Tibial nerve (tissue), 4 donors: ENCODE measurements at regions not wholly inside any gene's neighbourhood (a gene's known extent, or its start where the extent isn't known, plus 50 kb on each side); places are given as distances from the start of the nearest gene placed in this dataset.

ENCODE experiments used
- DNase-seq, 2 donors: peaks; one replicate each; pipeline ENCODE4 v3.0.0-alpha.2; 2019; ENCODE audit warnings: low spot score in 2 of 2
- H3K27ac ChIP-seq, 4 donors: fragments of 200-600 bp; sonication (generic) in 3 of 4; one replicate each; pipeline ENCODE4 v1.5.1; 2017 to 2019; ENCODE audit warnings: mild to moderate bottlenecking in 1 of 4
- H3K27me3 ChIP-seq, 2 donors: fragments of 200-600 bp; sonication (generic) in 1 of 2; one replicate each; pipeline versions ENCODE4 v1.5.1 to v1.6.0; 2017 to 2019
- H3K36me3 ChIP-seq, 3 donors: fragments of 200-600 bp; sonication (generic); one replicate each; pipeline ENCODE4 v1.5.1; 2018 to 2019
- H3K4me1 ChIP-seq, 4 donors: fragments of 200-600 bp; sonication (generic) in 3 of 4; one replicate each; pipeline ENCODE4 v1.5.1; 2017 to 2019
- H3K4me3 ChIP-seq, 4 donors: fragments of 200-600 bp; sonication (generic) in 3 of 4; one replicate each; pipeline ENCODE4 v1.5.1; 2017 to 2019; ENCODE audit warnings: mild to moderate bottlenecking in 1 of 4, moderate library complexity in 1 of 4
- H3K9me3 ChIP-seq, 4 donors: fragments of 200-600 bp; sonication (generic) in 3 of 4; one replicate each; pipeline ENCODE4 v1.5.1; 2017 to 2019
- EP300 ChIP-seq, 2 donors: sonication (generic); formaldehyde crosslinking; IDR thresholded peaks; one replicate each; pipeline ENCODE4 v1.6.1; 2017; ENCODE audit warnings: antibody characterized with exemption in 2 of 2, mild to moderate bottlenecking in 1 of 2
- POLR2A ChIP-seq, 2 donors: fragments of 450-650 bp; IDR thresholded peaks; one replicate each; pipeline ENCODE4 v1.6.1; 2017; ENCODE audit warnings: antibody characterized with exemption in 2 of 2, mild to moderate bottlenecking in 2 of 2, moderate library complexity in 2 of 2
- WGBS, 2 donors: methylation state at CpG; one replicate each; pipeline ENCODE4 v1.1.5; 2018; 5-methylcytosine and 5-hydroxymethylcytosine counted together
- TF ChIP-seq, protein P1 (sequence below), 5 experiments: fragments of 200-600 bp in 3 of 5; fragments of 450-650 bp in 2 of 5; sonication (generic) in 3 of 5; IDR thresholded peaks; one replicate each; pipeline ENCODE4 v1.5.1; 2016 to 2019; ENCODE audit warnings: antibody characterized with exemption in 5 of 5, mild to moderate bottlenecking in 3 of 5, moderate library complexity in 2 of 5

DNA sequence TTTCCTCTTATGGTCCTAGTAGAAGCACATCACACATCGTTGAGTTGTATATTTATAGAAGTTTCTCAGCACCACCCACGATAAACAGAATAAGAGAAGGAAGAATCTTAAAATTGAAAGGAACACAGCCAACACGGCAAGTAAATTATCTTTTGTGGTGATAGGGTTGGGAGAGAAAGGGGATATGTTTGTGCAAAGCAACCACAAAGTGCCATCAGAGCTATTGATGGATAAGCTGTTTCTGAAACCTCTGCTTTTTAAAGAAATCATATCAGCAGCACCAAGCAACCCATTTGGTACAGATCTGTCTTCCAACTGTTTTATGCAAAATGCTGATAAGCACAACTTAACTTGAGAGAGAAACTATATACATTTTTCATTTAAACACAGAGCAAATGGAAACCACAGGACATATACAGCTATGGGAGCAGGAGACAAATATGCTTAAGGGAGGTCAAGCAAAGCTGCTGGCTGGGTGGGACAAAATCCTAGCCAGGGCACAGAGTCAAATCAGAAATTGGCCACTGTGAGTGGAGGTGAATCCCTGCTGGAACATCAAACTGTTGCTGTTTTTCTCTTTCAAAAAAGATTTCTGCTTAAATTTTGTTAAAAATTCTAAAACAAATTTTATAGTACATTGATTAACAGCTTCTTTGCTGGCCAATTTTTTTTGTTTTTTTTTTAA lies 194.0 kb upstream of the HHIP start:
- TF ChIP-seq EP300 (IDR thresholded peaks at IDR 0.05) (no peak), POLR2A (IDR thresholded peaks at IDR 0.05) (no peak)
- TF ChIP-seq, protein P1, sequence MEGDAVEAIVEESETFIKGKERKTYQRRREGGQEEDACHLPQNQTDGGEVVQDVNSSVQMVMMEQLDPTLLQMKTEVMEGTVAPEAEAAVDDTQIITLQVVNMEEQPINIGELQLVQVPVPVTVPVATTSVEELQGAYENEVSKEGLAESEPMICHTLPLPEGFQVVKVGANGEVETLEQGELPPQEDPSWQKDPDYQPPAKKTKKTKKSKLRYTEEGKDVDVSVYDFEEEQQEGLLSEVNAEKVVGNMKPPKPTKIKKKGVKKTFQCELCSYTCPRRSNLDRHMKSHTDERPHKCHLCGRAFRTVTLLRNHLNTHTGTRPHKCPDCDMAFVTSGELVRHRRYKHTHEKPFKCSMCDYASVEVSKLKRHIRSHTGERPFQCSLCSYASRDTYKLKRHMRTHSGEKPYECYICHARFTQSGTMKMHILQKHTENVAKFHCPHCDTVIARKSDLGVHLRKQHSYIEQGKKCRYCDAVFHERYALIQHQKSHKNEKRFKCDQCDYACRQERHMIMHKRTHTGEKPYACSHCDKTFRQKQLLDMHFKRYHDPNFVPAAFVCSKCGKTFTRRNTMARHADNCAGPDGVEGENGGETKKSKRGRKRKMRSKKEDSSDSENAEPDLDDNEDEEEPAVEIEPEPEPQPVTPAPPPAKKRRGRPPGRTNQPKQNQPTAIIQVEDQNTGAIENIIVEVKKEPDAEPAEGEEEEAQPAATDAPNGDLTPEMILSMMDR (IDR thresholded peaks at IDR 0.05) = no peak
- Histone ChIP-seq H3K36me3 (no peaks in the 10 kb centered on the region), H3K9me3 (peaks cover 0 to 5% (median 0%) of the 10 kb centered on the region in 4 donors), H3K27me3 (no peaks in the 10 kb centered on the region), H3K27ac (no peak overlapping the region), H3K4me3 (no peak overlapping the region), H3K4me1 (peaks cover 0 to 6% (median 0%) of the 10 kb centered on the region in 4 donors)
- 47 to 58% methylated on average over 3 of the region's 3 CpGs for WGBS, 2 donors
- no peak for DNase-seq

DNA sequence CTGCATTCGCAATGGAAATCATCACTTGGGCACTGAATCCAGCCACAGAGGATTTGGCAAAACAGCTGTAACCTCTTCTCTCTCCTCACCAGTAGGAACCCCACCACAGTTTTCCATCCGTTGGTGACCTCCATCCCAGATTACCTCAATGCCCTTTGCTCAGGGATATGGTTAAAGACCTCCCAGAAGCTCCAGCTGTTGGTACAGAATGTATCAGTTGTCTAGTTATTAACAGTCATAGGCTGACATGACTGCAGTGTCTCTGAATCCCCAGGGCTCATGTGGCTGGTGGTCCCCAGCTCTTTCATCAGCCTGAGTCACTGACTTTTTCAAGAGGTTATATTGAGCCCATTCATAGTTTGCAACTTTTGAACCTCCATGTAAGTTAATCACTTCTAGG lies 189.8 kb upstream of the HHIP start:
- H3K4me3 ChIP-seq = no peak overlapping the region
- no peaks in the 10 kb centered on the region for H3K4me1 ChIP-seq
- TF ChIP-seq, protein P1 (IDR thresholded peaks at IDR 0.05) = no peak
- TF ChIP-seq EP300 (IDR thresholded peaks at IDR 0.05) = no peak
- no peak for TF ChIP-seq POLR2A (IDR thresholded peaks at IDR 0.05)
- no peaks in the 10 kb centered on the region for H3K27me3 ChIP-seq
- H3K36me3 ChIP-seq = no peaks in the 10 kb centered on the region
- H3K27ac ChIP-seq = no peak overlapping the region
- no peak for DNase-seq
- H3K9me3 ChIP-seq = no peaks in the 10 kb centered on the region
- 89 to 94% methylated on average over 2 of the region's 2 CpGs for WGBS, 2 donors

DNA sequence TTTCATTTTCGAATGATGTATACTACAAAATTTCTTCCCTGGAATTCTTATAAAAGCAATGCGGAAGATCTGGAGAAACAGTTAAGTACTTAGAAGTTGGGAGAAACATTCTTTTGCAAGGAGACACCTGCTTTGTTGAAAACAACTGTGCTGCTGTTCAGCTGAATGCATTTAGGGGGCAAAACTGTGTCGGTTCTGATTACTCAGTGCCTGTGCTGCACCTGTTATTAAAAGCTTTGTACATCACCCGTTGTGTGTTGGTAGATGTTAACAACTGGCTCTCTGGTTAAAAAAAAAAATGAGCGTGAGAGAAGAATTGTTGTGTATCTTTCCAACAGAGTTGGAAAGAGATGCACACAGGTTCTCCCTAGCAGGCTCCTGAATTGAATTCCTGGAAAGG lies 184.1 kb upstream of the HHIP start:
- Histone ChIP-seq H3K4me3 (no peak overlapping the region), H3K36me3 (no peaks in the 10 kb centered on the region), H3K4me1 (no peaks in the 10 kb centered on the region), H3K9me3 (no peaks in the 10 kb centered on the region), H3K27ac (no peak overlapping the region), H3K27me3 (no peaks in the 10 kb centered on the region)
- no peak for TF ChIP-seq POLR2A (IDR thresholded peaks at IDR 0.05)
- TF ChIP-seq, protein P1 (IDR thresholded peaks at IDR 0.05) = no peak
- no peak for TF ChIP-seq EP300 (IDR thresholded peaks at IDR 0.05)
- 55 to 61% methylated on average over 5 of the region's 5 CpGs for WGBS, 2 donors
- DNase-seq = no peak

DNA sequence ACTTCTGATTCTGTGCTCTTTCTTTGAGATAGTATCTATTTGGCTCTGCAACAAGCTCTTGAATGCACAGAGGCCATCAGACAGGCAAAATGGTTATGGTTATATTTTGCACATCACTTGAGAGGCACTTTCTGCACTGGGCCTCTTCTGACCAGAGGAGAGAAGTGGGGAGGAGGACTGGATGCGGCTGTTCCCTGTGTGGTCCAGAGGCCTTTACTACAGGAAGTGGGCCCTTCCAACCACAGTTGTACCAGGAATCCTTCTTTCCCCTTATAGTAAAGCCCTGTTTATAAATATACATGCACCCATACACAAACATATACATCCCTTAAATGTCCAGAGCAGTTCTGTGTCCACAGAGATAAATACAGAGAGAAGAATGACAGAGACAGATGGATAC lies 182.7 kb upstream of the HHIP start:
- Histone ChIP-seq H3K9me3 (no peaks in the 10 kb centered on the region), H3K4me3 (no peak overlapping the region), H3K27me3 (no peaks in the 10 kb centered on the region), H3K4me1 (no peaks in the 10 kb centered on the region), H3K36me3 (no peaks in the 10 kb centered on the region), H3K27ac (no peak overlapping the region)
- DNase-seq = no peak
- TF ChIP-seq, protein P1 (IDR thresholded peaks at IDR 0.05) = no peak
- TF ChIP-seq EP300 (IDR thresholded peaks at IDR 0.05) (no peak), POLR2A (IDR thresholded peaks at IDR 0.05) (no peak)
- 80 to 96% methylated on average over 1 of the region's 1 CpG for WGBS, 2 donors

DNA sequence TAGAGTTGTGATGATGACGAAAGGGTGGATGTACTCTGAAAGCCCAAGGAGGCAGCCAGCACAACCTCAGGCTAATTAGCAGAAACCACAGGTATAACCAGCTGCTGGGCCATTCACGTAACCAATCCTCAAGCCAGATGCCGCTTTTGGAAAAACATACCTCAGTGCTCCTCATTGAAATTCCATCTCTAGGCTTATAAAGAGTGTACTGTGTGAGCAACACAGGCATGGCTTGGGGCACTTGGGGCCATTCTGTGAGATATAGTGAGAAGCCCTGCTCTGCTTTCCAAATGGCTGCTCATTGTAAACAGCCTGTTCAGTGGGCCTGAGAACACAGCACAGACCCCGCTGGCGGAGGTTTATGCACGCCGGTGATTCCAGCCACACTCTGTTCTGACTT lies 182.1 kb upstream of the HHIP start:
- no peak for DNase-seq
- no peaks in the 10 kb centered on the region for H3K4me1 ChIP-seq
- no peak overlapping the region for H3K4me3 ChIP-seq
- no peaks in the 10 kb centered on the region for H3K27me3 ChIP-seq
- TF ChIP-seq, protein P1 (IDR thresholded peaks at IDR 0.05) = no peak
- no peaks in the 10 kb centered on the region for H3K36me3 ChIP-seq
- H3K9me3 ChIP-seq = no peaks in the 10 kb centered on the region
- WGBS, 2 donors = 87 to 89% methylated on average over 7 of the region's 7 CpGs
- H3K27ac ChIP-seq = no peak overlapping the region
